Inferior parietal cortex (tissue), 1 donor: ENCODE measurements at regions not wholly inside any gene's neighbourhood (a gene's known extent, or its start where the extent isn't known, plus 50 kb on each side); places are given as distances from the start of the nearest gene placed in this dataset.

Experiments used
- DNase-seq: peaks from one replicate; pipeline ENCODE4 v3.0.0-alpha.2; 2016; ENCODE audit errors: extremely low spot score

GRCh38 chr6:41470331-41471063 is 75.7 kb upstream of the FOXP4 start:
- no peak for DNase-seq

GRCh38 chr6:41471064-41471895 is 74.9 kb upstream of the FOXP4 start:
- no peak for DNase-seq

- no peak for DNase-seq
Observed at GRCh38 chr6:41474213-41474933, 71.8 kb upstream of the FOXP4 start.

- DNase-seq: no peak
Observed at GRCh38 chr6:41475164-41475563, 71.0 kb upstream of the FOXP4 start.

- DNase-seq: no peak
Observed at GRCh38 chr6:41475737-41476357, 70.3 kb upstream of the FOXP4 start.

- no peak for DNase-seq
Observed at GRCh38 chr6:41476401-41476800, 69.8 kb upstream of the FOXP4 start.

GRCh38 chr6:41477572-41477971 is 68.6 kb upstream of the FOXP4 start:
- no peak for DNase-seq

- no peak for DNase-seq
Observed at GRCh38 chr6:41483943-41484342, 62.2 kb upstream of the FOXP4 start.

- no peak for DNase-seq
Observed at GRCh38 chr6:41487860-41488432, 58.2 kb upstream of the FOXP4 start.

GRCh38 chr6:41488433-41489119 is 57.6 kb upstream of the FOXP4 start:
- DNase-seq: no peak

- no peak for DNase-seq
Observed at GRCh38 chr6:41489120-41489851, 56.9 kb upstream of the FOXP4 start.

GRCh38 chr6:41492261-41492891 is 53.8 kb upstream of the FOXP4 start:
- DNase-seq: no peak

GRCh38 chr6:41494212-41495110 is 51.7 kb upstream of the FOXP4 start:
- DNase-seq: no peak
